Stimulated activated CD4-positive, alpha-beta T cell treated with anti-CD3 and anti-CD28 coated beads, Interleukin-1b, Interleukin-23, amount 100 ng/mL, for 4 hours (primary cell): ENCODE measurements at regions not wholly inside any gene's neighbourhood (a gene's known extent, or its start where the extent isn't known, plus 50 kb on each side); places are given as distances from the start of the nearest gene placed in this dataset.
A peak's percentile ranks its signal among the peaks of the same experiment; 100 is the strongest.
"Not testable (repeated sequence)": the region's sequence is repeated elsewhere in the genome, so short reads cannot be mapped to it uniquely, and the experiment has no call there.

Experiments used
- DNase-seq, 2 donors: peaks; one replicate each; pipeline ENCODE4 v3.0.0-alpha.2; 2020; ENCODE audit warnings: low read depth in 2 of 2

DNA sequence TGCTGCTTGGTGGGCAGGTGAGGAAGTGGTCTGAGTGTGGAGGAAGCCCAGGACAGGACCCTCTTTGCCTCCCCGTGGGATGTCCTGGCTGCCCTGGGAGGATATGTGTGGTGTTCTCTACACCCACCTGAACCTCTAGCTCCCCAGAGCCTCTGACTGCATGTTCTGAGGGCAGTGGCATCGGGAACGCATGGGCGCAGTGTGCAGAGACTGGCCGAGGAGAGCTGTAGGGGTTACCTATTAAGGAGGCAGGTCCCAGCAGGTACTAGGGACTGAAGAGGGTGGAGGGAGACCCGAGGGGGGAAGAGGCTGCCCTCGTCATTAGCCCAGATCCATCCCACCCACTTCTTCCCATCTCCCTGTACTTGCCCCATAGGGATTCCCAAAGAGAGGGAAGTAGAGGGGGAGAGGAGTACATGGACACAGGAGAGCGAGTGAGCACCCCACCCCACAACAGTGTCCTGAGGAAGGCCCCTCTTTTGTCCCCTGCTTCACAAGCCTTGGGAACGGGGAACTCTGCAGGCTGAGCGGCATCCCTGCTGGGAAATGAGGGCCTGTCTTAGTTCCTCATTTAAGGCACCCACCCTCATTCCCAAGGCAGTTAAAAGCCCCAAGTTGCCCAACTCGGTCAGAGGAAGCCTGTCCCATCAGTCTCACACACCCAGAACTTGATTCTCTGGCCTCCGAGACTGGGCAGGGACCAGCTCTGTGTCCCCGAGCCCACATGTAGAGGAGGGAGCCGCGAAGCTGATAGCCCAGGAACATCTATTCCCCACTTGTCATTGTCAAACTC is 208.5 kb upstream of the PLGLB2 start:
- DNase-seq: not testable (repeated sequence)

GRCh38 chr2:87540242-87540641 is 207.6 kb upstream of the PLGLB2 start:
- DNase-seq: not testable (repeated sequence)

- DNase-seq: not testable (repeated sequence)
Measured at GRCh38 chr2:87542599-87543174, 205.2 kb upstream of the PLGLB2 start.

DNA sequence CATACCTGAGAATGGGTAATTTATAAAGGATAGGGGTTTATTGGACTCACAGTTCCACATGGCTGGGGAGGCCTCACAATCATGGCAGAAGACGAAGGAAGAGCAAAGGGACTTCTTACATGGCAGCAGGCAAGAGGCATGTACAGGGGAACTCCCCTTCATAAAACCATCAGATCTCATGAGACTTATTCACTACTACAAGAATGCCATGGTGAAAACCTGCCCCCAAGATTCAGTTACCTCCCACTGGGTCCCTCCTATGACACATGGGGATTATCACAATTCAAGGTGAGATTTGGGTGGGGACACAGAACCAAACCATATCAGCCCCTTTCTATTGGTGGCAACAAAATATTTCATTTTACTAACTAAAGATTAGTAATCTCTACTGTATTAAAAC is 204.1 kb upstream of the PLGLB2 start:
- DNase-seq: not testable (repeated sequence)

DNA sequence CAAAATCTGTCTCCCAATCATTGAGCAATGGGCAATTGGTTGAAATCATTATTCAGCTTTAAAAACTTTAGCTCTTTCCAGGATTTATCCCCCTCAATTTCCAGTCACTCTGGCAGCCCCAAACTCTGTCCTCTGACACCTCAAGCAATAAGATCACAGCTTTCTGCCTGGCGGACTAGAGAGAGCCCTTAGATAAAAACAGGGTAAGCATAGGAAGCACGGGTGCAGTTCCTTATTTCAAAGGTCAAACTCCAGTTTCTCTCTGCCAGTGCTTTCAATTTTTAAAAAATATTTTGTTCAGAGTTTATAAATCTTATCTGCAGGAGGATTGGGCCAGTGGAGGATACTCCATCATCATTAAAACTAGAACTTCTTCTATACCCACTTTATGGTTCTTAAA is 200.8 kb upstream of the PLGLB2 start:
- not testable (repeated sequence) for DNase-seq

DNA sequence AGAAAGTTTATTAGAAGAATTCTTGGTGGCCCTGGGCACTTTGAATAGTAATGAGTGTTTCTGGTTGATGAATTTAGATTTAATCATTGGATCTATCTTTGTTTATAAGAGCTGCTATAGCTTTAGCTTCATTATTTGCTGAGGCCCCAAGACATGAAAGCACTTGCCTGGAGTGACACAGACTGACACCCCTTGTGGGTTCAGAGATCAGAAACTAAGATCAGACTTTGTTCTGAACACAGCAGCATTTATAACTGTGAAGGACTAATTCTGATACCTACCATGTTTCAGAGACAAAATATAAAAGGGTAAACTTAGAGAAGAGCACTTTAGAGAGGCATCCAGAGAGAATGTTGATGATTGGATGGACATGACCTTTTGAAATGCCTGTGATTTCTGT is 199.9 kb upstream of the PLGLB2 start:
- DNase-seq: not testable (repeated sequence)

- DNase-seq: not testable (repeated sequence)
Measured at GRCh38 chr2:87548681-87549536, 199.0 kb upstream of the PLGLB2 start.

GRCh38 chr2:87549561-87550202 is 198.2 kb upstream of the PLGLB2 start:
- DNase-seq: not testable (repeated sequence)

DNA sequence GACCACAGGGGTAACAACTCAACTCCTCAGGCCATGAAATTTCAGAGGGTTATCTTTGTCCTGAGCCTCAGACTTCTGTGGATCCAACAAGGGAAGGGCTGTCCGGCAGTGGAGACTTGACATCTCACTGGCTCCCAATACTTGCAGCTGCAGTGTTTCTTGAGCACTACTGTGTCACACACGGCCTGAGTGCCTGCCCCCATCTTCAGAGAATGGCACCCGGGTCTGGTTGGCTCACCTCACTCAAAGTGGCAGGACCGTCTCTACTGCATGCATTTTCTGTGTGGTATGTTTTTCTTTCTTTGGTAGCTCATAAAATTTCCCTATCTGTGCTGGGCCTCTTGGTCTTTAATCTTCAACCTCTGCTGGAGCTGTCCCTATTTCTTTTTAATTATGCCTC is 193.2 kb upstream of the PLGLB2 start:
- DNase-seq: not testable (repeated sequence)

DNA sequence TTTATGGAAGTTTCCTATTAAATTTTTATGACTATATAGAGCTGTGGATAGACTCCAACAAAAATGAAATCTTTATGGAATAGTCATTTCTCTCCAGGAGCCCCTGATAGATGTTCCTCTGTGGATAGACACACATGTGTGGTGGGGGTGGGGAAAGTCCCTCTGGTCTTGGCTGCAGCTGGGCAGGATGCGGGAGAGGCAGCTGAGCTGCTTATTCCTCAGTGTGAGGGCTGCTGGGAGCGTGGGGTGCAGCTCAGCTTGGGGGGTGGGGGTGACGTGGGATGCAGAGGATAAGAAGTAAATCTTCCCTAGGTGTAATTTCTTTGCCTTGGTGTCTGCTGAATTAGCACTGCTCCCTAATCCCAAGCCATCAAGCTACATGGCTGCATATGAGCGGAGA is 192.8 kb upstream of the PLGLB2 start:
- DNase-seq: peak in 1 of 2 donors; percentile 24

DNA sequence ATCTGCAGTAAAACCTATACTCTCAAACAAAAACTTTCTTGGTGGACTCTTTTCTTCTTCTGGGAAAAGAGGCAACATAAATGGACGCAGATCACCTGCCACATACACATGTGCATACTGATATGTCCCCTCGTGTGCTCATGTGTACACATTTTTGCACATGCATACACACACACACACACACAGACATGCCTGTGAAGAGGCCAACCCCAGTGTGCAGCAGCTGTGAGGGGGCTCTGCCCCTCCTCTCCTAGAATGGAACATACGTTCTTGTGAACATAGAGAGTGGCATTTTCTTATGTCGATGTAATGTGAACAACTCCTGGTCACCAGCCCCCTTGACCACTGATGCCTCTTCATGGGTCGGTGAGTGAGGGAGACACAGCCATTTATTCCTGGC is 188.9 kb upstream of the PLGLB2 start:
- DNase-seq: not testable (repeated sequence)

DNA sequence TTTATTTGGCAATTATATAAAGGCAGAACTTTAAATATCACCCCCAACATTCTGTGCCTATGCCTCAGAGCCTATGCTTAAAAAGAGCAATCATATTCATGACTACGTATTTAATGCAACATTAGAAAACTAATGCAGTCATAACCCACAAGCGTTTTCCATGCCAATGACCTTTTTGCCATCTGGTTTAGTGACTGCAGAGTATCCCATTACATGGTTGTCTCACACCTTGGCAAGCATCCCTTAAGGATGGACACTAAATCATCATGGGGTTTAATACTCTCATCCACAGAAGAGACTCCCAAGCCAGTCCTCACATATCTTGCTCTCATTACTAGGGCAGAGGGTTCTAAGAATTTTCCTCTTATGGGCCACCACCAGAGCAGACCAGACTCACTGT is 188.2 kb upstream of the PLGLB2 start:
- not testable (repeated sequence) for DNase-seq

DNA sequence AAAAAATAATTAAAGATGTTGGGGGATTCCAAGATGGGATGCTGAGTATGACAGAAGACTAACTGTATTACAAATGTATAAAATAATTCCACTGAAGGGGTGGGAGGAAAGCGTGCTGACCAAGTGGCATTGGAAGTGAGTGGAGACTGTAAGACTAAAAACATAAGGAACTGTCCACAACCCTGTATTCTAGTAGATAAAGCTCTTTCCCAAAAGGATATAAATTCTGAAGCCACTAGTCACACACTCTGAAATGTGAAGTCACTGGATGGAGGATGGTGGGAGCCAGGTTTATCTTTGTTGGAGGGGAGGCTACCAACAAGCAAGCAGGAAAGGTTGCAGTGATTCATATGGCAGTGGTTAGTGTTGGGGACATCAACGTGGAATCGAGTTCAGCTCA is 182.8 kb upstream of the PLGLB2 start:
- not testable (repeated sequence) for DNase-seq

GRCh38 chr2:87566531-87566930 is 181.4 kb upstream of the PLGLB2 start:
- DNase-seq: not testable (repeated sequence)

- not testable (repeated sequence) for DNase-seq
Measured at GRCh38 chr2:87567093-87567492, 180.8 kb upstream of the PLGLB2 start.

DNA sequence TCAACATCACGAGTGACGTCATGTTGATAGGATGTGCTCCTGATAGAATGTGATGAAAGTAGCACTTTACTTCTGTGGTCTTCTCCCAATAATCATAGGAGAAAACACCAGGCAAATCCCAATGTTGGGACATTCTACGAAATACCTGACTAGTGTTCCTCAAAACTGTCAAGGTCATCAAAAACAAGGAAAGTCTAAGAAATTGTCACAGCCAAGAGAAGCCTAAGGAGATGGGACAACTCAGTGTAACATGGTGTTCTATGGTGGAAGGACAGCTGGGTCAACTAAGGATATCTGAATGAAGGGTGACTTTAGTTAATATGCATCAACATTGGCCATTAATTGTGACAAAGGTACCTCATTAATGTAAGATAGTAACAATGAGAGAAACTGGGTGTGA is 180.0 kb upstream of the PLGLB2 start:
- not testable (repeated sequence) for DNase-seq

DNA sequence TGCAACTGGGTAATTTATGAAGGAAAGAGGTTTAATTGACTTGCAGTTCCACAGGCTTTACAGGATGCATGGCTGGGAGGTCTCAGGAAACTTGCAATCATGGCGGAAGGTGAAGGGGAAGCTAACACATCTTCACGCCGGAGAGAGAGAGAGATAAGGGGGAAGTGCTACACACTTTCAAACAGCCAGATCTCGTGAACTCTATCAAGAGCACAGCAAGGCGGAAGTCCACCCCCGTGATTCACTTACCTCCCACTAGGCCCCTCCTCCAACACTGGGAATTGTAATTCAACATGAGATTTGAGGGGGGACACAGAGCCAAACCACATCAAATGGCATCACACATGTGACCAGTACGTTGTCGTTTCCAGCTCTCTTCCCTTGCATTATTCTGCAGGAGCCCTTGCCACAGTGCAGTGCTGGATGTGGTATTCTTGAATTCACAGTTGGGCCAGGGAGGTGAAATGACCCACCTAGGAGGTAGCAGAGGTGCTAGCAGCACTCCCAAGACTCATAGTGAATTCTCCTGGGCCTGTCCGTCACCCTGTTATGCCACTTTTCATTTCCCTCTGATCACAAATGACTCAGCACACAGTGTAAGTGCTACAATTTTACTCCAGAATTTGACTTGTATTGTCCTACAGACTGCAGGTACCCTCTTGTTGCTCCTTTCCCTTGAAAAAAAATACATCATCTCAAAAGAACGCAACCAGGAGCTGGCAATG is 179.2 kb upstream of the PLGLB2 start:
- DNase-seq: not testable (repeated sequence)

DNA sequence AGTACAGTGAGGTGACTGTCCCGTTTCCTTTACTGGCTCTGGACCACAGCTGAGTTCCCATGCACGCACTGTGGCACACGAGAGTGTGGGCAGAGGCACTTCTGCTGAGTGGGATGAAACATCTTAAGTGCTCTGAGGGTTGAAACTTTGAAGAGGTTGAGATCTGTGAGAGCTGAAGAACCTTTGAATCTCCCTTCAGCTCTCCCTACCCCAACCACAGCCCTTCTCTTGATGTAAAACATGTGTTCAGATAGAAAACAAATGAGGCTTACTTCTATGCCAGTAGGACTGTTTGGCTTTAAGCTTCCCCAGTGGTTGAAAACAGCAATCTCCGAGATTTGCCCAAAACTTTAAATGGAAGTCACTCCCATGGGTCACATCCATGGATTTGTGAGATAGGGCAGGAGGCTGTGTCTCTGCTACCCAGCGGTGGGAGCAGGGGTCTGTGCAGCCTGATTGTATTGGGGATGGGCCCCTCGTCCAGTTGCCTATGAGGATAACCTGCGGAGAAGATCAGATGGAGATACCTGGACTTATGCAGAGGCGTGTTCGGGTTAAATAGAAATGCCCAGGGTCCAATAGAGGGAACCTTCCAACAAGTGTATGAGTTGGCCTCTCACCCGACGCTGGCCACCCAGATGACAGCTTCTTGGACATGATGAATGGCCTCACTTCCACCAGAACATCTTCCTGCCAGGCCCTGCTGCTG is 178.0 kb upstream of the PLGLB2 start:
- not testable (repeated sequence) for DNase-seq

DNA sequence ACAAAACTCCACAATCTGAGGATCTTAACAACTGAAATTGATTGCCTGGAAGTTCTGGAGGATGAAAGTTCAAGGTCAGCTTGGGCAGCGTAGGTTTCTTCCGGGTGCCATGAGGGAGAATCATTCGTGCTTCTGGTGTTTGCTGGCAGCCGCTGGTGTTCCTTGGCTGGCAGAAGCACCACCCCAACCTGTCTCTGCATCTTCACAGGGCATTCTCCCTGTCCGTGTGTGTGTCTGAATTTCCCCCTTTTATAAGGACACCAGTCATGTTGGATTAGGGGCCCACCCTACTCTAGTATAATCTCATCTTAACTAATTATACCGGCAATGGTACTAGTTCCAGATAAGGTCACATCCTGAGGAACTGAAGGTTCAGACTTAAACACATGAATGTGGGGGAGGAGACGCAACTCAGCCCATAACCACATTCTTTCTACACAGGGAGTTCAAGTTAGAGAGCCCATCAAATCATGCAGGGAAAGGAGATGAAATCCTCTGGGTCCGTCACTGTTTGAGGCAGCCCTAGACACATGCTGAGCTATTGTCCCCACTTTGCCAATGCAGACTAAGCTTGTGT is 175.9 kb upstream of the PLGLB2 start:
- DNase-seq: not testable (repeated sequence)

- not testable (repeated sequence) for DNase-seq
Measured at GRCh38 chr2:87572906-87573305, 175.0 kb upstream of the PLGLB2 start.
